ENCODE measurements at regions not wholly inside any gene's neighbourhood (a gene's known extent, or its start where the extent isn't known, plus 50 kb on each side); places are given as distances from the start of the nearest gene placed in this dataset.

- no peak for TF ChIP-seq CTCF (IDR thresholded peaks at IDR 0.05; ENCODE audit: poor library complexity)
- no peak for TF ChIP-seq EZH2phosphoT487 (IDR thresholded peaks at IDR 0.05; ENCODE audit: low read depth, severe bottlenecking, unreplicated experiment)
- TF ChIP-seq EZH2 (IDR thresholded peaks at IDR 0.05; ENCODE audit: borderline replicate concordance) = no peak
Measured at GRCh38 chr1:181998858-181999257, 62.7 kb downstream of the ZNF648 start.
